GM12878 (cell line): ENCODE measurements at regions not wholly inside any gene's neighbourhood (a gene's known extent, or its start where the extent isn't known, plus 50 kb on each side); places are given as distances from the start of the nearest gene placed in this dataset.

Experiments used
- ATAC-seq: fragments of 200-7000 bp; cut with Tn5 transposase; 3 replicates; pipeline ENCODE4 v1.9.1; 2020; ENCODE audit warnings: mild to moderate bottlenecking, moderate library complexity
- BruUV-seq: library from RNA; stranded (reverse); fragments of 400-500 nt; replicated peaks from 2 replicates; lab custom pipeline; 2021; lab: Mats Ljungman, UMichigan
- CTCF ChIA-PET: fragments of 300-600 bp; sonication (Branson Sonifier 250); formaldehyde crosslinking; extraction: SDS; loops from one replicate; lab custom pipeline; 2021; ENCODE audit warnings: inconsistent platforms; lab: Yijun Ruan, JAX
- POLR2A ChIA-PET: fragments of 350-600 bp; formaldehyde crosslinking; extraction: SDS; loops from one replicate; lab custom pipeline; 2021; ENCODE audit warnings: inconsistent platforms; lab: Charles Lee
- RAD21 ChIA-PET: fragments of 300-600 bp; sonication (Branson Sonifier 250); formaldehyde crosslinking; loops from one replicate; lab custom pipeline; 2023; ENCODE audit warnings: antibody characterized with exemption; ENCODE audit not compliant: unreplicated experiment; lab: Charles Lee
- SMC1A ChIA-PET: fragments of 300-600 bp; sonication (Branson Sonifier 250); formaldehyde crosslinking; loops from one replicate; lab custom pipeline; 2023; ENCODE audit not compliant: unreplicated experiment, uncharacterized antibody; lab: Charles Lee
- DNase-seq: peaks from one replicate; pipeline ENCODE4 v3.0.0-alpha.2; 2011; ENCODE audit warnings: low read depth, low spot score
- FAIRE-seq: peaks from 3 replicates; lab custom pipeline; 2011; peaks lifted over from hg19 to GRCh38; lab: Jason Lieb, UNC
- H2AFZ ChIP-seq: 2 replicates; pipeline ENCODE4 v1.6.0; 2011; ENCODE audit warnings: low read depth, low read length, control low read depth; ENCODE audit not compliant: control insufficient read depth
- H3K27ac ChIP-seq: 2 replicates; pipeline ENCODE4 v1.5.1; 2011; ENCODE audit warnings: control low read depth; ENCODE audit not compliant: control insufficient read depth, insufficient read depth
- H3K27me3 ChIP-seq, 2 experiments: replicated peaks in 1 of 2; 2 replicates each; pipeline versions ENCODE4 v1.6.0 to v1.6.1; 2011; ENCODE audit warnings: low read length in 1 of 2; ENCODE audit not compliant: control insufficient read depth in 2 of 2, insufficient read depth in 2 of 2
- H3K36me3 ChIP-seq, 2 experiments: 2 replicates each; pipeline ENCODE4 v1.5.1; 2011; ENCODE audit warnings: low read length in 1 of 2; ENCODE audit not compliant: control insufficient read depth in 2 of 2, insufficient read depth in 2 of 2
- H3K4me1 ChIP-seq: 2 replicates; pipeline ENCODE4 v1.6.1; 2011; ENCODE audit warnings: mild to moderate bottlenecking, low read length, moderate library complexity, mixed read lengths; ENCODE audit not compliant: control insufficient read depth, insufficient read depth
- H3K4me2 ChIP-seq: 2 replicates; pipeline ENCODE4 v1.6.0; 2011; ENCODE audit warnings: control low read depth; ENCODE audit not compliant: control insufficient read depth, insufficient read depth
- H3K4me3 ChIP-seq: fragments of 200-600 bp; sonication (generic); 2 replicates; pipeline ENCODE4 v1.5.1; 2016
- H3K79me2 ChIP-seq: 2 replicates; pipeline ENCODE4 v1.6.0; 2011; ENCODE audit warnings: low read length; ENCODE audit not compliant: control insufficient read depth, insufficient read depth
- H3K9ac ChIP-seq: 2 replicates; pipeline ENCODE4 v1.8.0; 2011; ENCODE audit warnings: low read length, control low read depth, mixed read lengths; ENCODE audit not compliant: control insufficient read depth, insufficient read depth
- H3K9me3 ChIP-seq: replicated peaks from 3 replicates; pipeline ENCODE4 v1.5.1; 2011; ENCODE audit warnings: mild to moderate bottlenecking, low read length; ENCODE audit not compliant: control insufficient read depth, insufficient read depth
- H4K20me1 ChIP-seq: 2 replicates; pipeline ENCODE4 v1.6.0; 2011; ENCODE audit not compliant: control insufficient read depth, insufficient read depth
- MEF2B ChIP-seq: fragments of 450-650 bp; IDR thresholded peaks from 2 replicates; pipeline ENCODE4 v1.6.1; 2018; ENCODE audit warnings: mild to moderate bottlenecking, moderate library complexity; ENCODE audit not compliant: partially characterized antibody, poor library complexity, severe bottlenecking
- NR2C2 ChIP-seq: IDR thresholded peaks from 2 replicates; pipeline ENCODE4 v1.6.1; 2011; ENCODE audit warnings: borderline replicate concordance, low read depth; ENCODE audit not compliant: control insufficient read depth, insufficient read length
- REST ChIP-seq: IDR thresholded peaks from 2 replicates; pipeline ENCODE4 v1.6.1; 2012; ENCODE audit warnings: mild to moderate bottlenecking, low read depth, low read length
- SMC3 ChIP-seq: IDR thresholded peaks from 2 replicates; pipeline ENCODE4 v1.6.1; 2011; ENCODE audit warnings: low read length, improper control_type of control experiment, borderline replicate concordance
- WGBS: methylation state at CpG from one replicate; pipeline ENCODE4 v1.1.6; 2016; ENCODE audit warnings: low lambda C conversion rate; ENCODE audit not compliant: insufficient replicate concordance, insufficient coverage; ENCODE audit errors: missing lambda C conversion rate; 5-methylcytosine and 5-hydroxymethylcytosine counted together
- in situ Hi-C: fragments of 300-500 bp; cut with MboI; formaldehyde crosslinking; loops from 9 replicates; pipeline ENCODE4 v1.14.3; 2018; ENCODE audit warnings: mixed read lengths
- intact Hi-C: fragments of 100-400 bp; cut with micrococcal nuclease; formaldehyde crosslinking; loops from one replicate; pipeline ENCODE4 v1.14.2; 2022; ENCODE audit not compliant: unreplicated experiment

- Histone ChIP-seq H3K36me3 (no peaks in the 10 kb centered on the region), H3K27me3 (no peaks in the 10 kb centered on the region; a peak in 1 of 4 replicates), H3K27ac (no peak overlapping the region), H3K9me3 (no peaks in the 10 kb centered on the region; the same call in 2 of the 3 replicates), H2AFZ (no peak overlapping the region), H3K4me1 (no peaks in the 10 kb centered on the region), H3K4me2 (no peak overlapping the region), H3K79me2 (no peaks in the 10 kb centered on the region), H3K9ac (no peak overlapping the region), H4K20me1 (no peaks in the 10 kb centered on the region)
- 51% methylated on average over 4 of the region's 4 CpGs for WGBS
- ChIA-PET SMC1A (no interaction called here), CTCF (no interaction called here), RAD21 (interaction anchor here (0.6 kb wide), 1 partner anchor 671 kb away, joined by 3 read pairs; no protein-coding TSS in a partner anchor), POLR2A (no interaction called here)
- ATAC-seq (no peak), FAIRE-seq (no peak), DNase-seq (no peak)
- in situ Hi-C loops (no loop called here), intact Hi-C loops (no loop called here)
- BruUV-seq: no TSS peak
- TF ChIP-seq NR2C2: no peak
- TF ChIP-seq SMC3: no peak
- TF ChIP-seq REST: no peak
- no peak for TF ChIP-seq MEF2B
- TF ChIP-seq, all 136 proteins: peak for 0
- no peak overlapping the region for H3K4me3 ChIP-seq
These were observed 324.9 kb downstream of the KCNRG start for GRCh38 chr13:50340146-50340545.
